ENCODE measurements at regions not wholly inside any gene's neighbourhood (a gene's known extent, or its start where the extent isn't known, plus 50 kb on each side); places are given as distances from the start of the nearest gene placed in this dataset.

GRCh38 chr2:67702937-67703336 is 305.8 kb downstream of the ETAA1 start:
- no peaks in the 10 kb centered on the region for H3K36me3 ChIP-seq
- H3K9me3 ChIP-seq, result no peaks in the 10 kb centered on the region
- 81% methylated on average over 1 of the region's 1 CpG for WGBS
- H3K27ac ChIP-seq (replicated peaks in 1 of 4), result no peak overlapping the region
- no peak for DNase-seq (ENCODE audit: extremely low spot score)
- H3K4me1 ChIP-seq, result no peaks in the 10 kb centered on the region
- no peaks in the 10 kb centered on the region for H3K27me3 ChIP-seq
- no peak for TF ChIP-seq CTCF (IDR thresholded peaks at IDR 0.05)
- TF ChIP-seq POLR2AphosphoS5 (IDR thresholded peaks at IDR 0.05), result no peak
- no peak for TF ChIP-seq EP300 (IDR thresholded peaks at IDR 0.05)
- no peak for TF ChIP-seq POLR2A (IDR thresholded peaks at IDR 0.05; ENCODE audit: low read depth)
- intact Hi-C loops (cut with DNase I), result no loop called here
- no peak overlapping the region for H3K4me3 ChIP-seq

- Histone ChIP-seq H3K4me1 (peaks cover 0 to 7% (median 0%) of the 10 kb centered on the region in 4 donors), H3K27ac (replicated peaks in 1 of 4) (no peak overlapping the region), H3K9me3 (no peaks in the 10 kb centered on the region), H3K27me3 (no peaks in the 10 kb centered on the region), H3K36me3 (no peaks in the 10 kb centered on the region), H3K4me3 (no peak overlapping the region)
- TF ChIP-seq EP300 (IDR thresholded peaks at IDR 0.05), result no peak
- no peak for TF ChIP-seq CTCF (IDR thresholded peaks at IDR 0.05)
- no peak for TF ChIP-seq POLR2A (IDR thresholded peaks at IDR 0.05; ENCODE audit: low read depth)
- TF ChIP-seq POLR2AphosphoS5 (IDR thresholded peaks at IDR 0.05), result no peak
- intact Hi-C loops (cut with DNase I), result no loop called here
- WGBS, result 93% methylated on average over 3 of the region's 3 CpGs
- no peak for DNase-seq (ENCODE audit: extremely low spot score)
These were observed 308.9 kb downstream of the ETAA1 start for GRCh38 chr2:67706082-67706481.

- H3K36me3 ChIP-seq, result no peaks in the 10 kb centered on the region
- intact Hi-C loops (cut with DNase I), result no loop called here
- TF ChIP-seq EP300 (IDR thresholded peaks at IDR 0.05), result no peak
- no peak for TF ChIP-seq CTCF (IDR thresholded peaks at IDR 0.05)
- no peak for TF ChIP-seq POLR2AphosphoS5 (IDR thresholded peaks at IDR 0.05)
- TF ChIP-seq POLR2A (IDR thresholded peaks at IDR 0.05; ENCODE audit: low read depth), result no peak
- H3K4me1 ChIP-seq, result peaks cover 0 to 16% (median 11%) of the 10 kb centered on the region in 4 donors
- WGBS, result 94% methylated on average over 3 of the region's 3 CpGs
- H3K9me3 ChIP-seq, result no peaks in the 10 kb centered on the region
- H3K4me3 ChIP-seq, result no peak overlapping the region
- no peaks in the 10 kb centered on the region for H3K27me3 ChIP-seq
- DNase-seq (ENCODE audit: extremely low spot score), result no peak
- no peak overlapping the region for H3K27ac ChIP-seq (replicated peaks in 1 of 4)
These were observed 310.8 kb downstream of the ETAA1 start for GRCh38 chr2:67707896-67708295.

GRCh38 chr2:67709835-67710234 is 312.7 kb downstream of the ETAA1 start:
- no peaks in the 10 kb centered on the region for H3K9me3 ChIP-seq
- no peak overlapping the region for H3K4me3 ChIP-seq
- no peaks in the 10 kb centered on the region for H3K27me3 ChIP-seq
- intact Hi-C loops (cut with DNase I), result no loop called here
- WGBS, result 88% methylated on average over 2 of the region's 2 CpGs
- no peak overlapping the region for H3K27ac ChIP-seq (replicated peaks in 1 of 4)
- peaks cover 0 to 18% (median 12%) of the 10 kb centered on the region in 4 donors for H3K4me1 ChIP-seq
- TF ChIP-seq POLR2A (IDR thresholded peaks at IDR 0.05; ENCODE audit: low read depth) (no peak), CTCF (IDR thresholded peaks at IDR 0.05) (no peak), EP300 (IDR thresholded peaks at IDR 0.05) (no peak), POLR2AphosphoS5 (IDR thresholded peaks at IDR 0.05) (no peak)
- DNase-seq (ENCODE audit: extremely low spot score), result no peak
- H3K36me3 ChIP-seq, result no peaks in the 10 kb centered on the region

- no peak for TF ChIP-seq CTCF (IDR thresholded peaks at IDR 0.05)
- no peak for TF ChIP-seq POLR2A (IDR thresholded peaks at IDR 0.05; ENCODE audit: low read depth)
- no peak for TF ChIP-seq POLR2AphosphoS5 (IDR thresholded peaks at IDR 0.05)
- TF ChIP-seq EP300 (IDR thresholded peaks at IDR 0.05), result no peak
- H3K4me3 ChIP-seq, result peak overlapping the region; percentile 3 to 34 (median 10)
- DNase-seq (ENCODE audit: extremely low spot score), result no peak
- H3K9me3 ChIP-seq, result no peaks in the 10 kb centered on the region
- H3K4me1 ChIP-seq, result peaks cover 0 to 18% (median 12%) of the 10 kb centered on the region in 4 donors
- no peaks in the 10 kb centered on the region for H3K27me3 ChIP-seq
- no peaks in the 10 kb centered on the region for H3K36me3 ChIP-seq
- 44% methylated on average over 12 of the region's 12 CpGs for WGBS
- intact Hi-C loops (cut with DNase I), result no loop called here
- peak overlapping the region in 3 of 4 donors; percentile 46 to 55 (median 48) for H3K27ac ChIP-seq (replicated peaks in 1 of 4)
These were observed 315.4 kb downstream of the ETAA1 start for GRCh38 chr2:67712484-67712883.
